GM21576 (cell line): ENCODE measurements at regions not wholly inside any gene's neighbourhood (a gene's known extent, or its start where the extent isn't known, plus 50 kb on each side); places are given as distances from the start of the nearest gene placed in this dataset.
"Not testable (repeated sequence)": the region's sequence is repeated elsewhere in the genome, so short reads cannot be mapped to it uniquely, and the experiment has no call there.

Experiments
- ATAC-seq: cut with Tn5 transposase; IDR thresholded peaks from one replicate; pipeline ENCODE4 v1.9.1; 2021; ENCODE audit warnings: mild to moderate bottlenecking, moderate library complexity; ENCODE audit not compliant: unreplicated experiment

GRCh38 chrX:121635141-121635540 lies 587.7 kb downstream of the GLUD2 start:
- no peak for ATAC-seq

GRCh38 chrX:121639781-121640180 lies 592.4 kb downstream of the GLUD2 start:
- ATAC-seq, result no peak

GRCh38 chrX:121641560-121641959 lies 594.1 kb downstream of the GLUD2 start:
- ATAC-seq, result no peak

GRCh38 chrX:121642415-121642814 lies 595.0 kb downstream of the GLUD2 start:
- ATAC-seq, result no peak

GRCh38 chrX:121649417-121649816 lies 602.0 kb downstream of the GLUD2 start:
- no peak for ATAC-seq

- ATAC-seq, result no peak
Observed at GRCh38 chrX:121655276-121655675, 607.9 kb downstream of the GLUD2 start.

- no peak for ATAC-seq
Observed at GRCh38 chrX:121666171-121666570, 618.8 kb downstream of the GLUD2 start.

- peak; percentile 69 for ATAC-seq
Observed at GRCh38 chrX:121671649-121672048, 624.2 kb downstream of the GLUD2 start.

- ATAC-seq, result not testable (repeated sequence)
Observed at GRCh38 chrX:121709236-121709635, 661.8 kb downstream of the GLUD2 start.

GRCh38 chrX:121733514-121733913 lies 686.1 kb downstream of the GLUD2 start:
- ATAC-seq, result no peak

GRCh38 chrX:121746105-121746504 lies 698.7 kb downstream of the GLUD2 start:
- ATAC-seq, result no peak

GRCh38 chrX:121753602-121754001 lies 706.2 kb downstream of the GLUD2 start:
- ATAC-seq, result not testable (repeated sequence)

- no peak for ATAC-seq
Observed at GRCh38 chrX:121754301-121754700, 706.9 kb downstream of the GLUD2 start.

GRCh38 chrX:121755541-121755940 lies 708.1 kb downstream of the GLUD2 start:
- ATAC-seq, result no peak

- ATAC-seq, result no peak
Observed at GRCh38 chrX:121761845-121762244, 714.4 kb downstream of the GLUD2 start.

GRCh38 chrX:121763671-121764070 lies 716.3 kb downstream of the GLUD2 start:
- ATAC-seq, result no peak

- not testable (repeated sequence) for ATAC-seq
Observed at GRCh38 chrX:121768210-121768609, 720.8 kb downstream of the GLUD2 start.

GRCh38 chrX:121781991-121782390 lies 734.6 kb downstream of the GLUD2 start:
- no peak for ATAC-seq

- no peak for ATAC-seq
Observed at GRCh38 chrX:121782544-121782943, 735.1 kb downstream of the GLUD2 start.

- ATAC-seq, result no peak
Observed at GRCh38 chrX:121782976-121783375, 735.6 kb downstream of the GLUD2 start.

GRCh38 chrX:121802881-121803412 lies 755.5 kb downstream of the GLUD2 start:
- ATAC-seq, result no peak

- ATAC-seq, result no peak
Observed at GRCh38 chrX:121823406-121823805, 776.0 kb downstream of the GLUD2 start.

GRCh38 chrX:121831601-121832000 lies 784.2 kb downstream of the GLUD2 start:
- no peak for ATAC-seq
